AG09319 (cell line): ENCODE measurements at regions not wholly inside any gene's neighbourhood (a gene's known extent, or its start where the extent isn't known, plus 50 kb on each side); places are given as distances from the start of the nearest gene placed in this dataset.
"Not testable (repeated sequence)": the region's sequence is repeated elsewhere in the genome, so short reads cannot be mapped to it uniquely, and the experiment has no call there.

Source experiments
- DNase-seq: peaks from one replicate; pipeline ENCODE4 v3.0.0-alpha.2; 2010; ENCODE audit warnings: low read depth; ENCODE audit errors: extremely low read depth
- TF ChIP-seq, protein P1 (sequence below): IDR thresholded peaks from 2 replicates; pipeline ENCODE4 v1.5.1; 2011; ENCODE audit warnings: low read depth, mild to moderate bottlenecking, inconsistent platforms, low read length, moderate library complexity

DNA sequence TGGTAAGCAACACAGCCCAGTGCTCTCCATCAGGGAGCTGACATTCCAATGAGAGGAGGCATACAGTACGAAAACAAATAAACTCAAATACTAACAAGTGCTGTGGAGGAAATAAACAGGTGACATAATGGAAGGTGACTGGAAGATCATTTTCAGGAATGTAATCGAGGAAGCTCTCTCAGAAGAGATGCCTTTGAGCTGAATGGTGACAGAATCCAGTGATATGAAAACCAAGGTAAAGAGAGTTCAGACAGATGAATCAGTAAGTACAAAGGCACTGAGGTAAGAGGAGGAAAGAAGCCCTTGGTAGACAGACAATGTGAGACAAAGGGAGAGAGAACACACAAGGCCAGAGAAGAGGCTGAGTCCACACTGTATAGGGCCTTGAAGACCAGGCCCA is 252.1 kb downstream of the LRATD1 start:
- TF ChIP-seq, protein P1, sequence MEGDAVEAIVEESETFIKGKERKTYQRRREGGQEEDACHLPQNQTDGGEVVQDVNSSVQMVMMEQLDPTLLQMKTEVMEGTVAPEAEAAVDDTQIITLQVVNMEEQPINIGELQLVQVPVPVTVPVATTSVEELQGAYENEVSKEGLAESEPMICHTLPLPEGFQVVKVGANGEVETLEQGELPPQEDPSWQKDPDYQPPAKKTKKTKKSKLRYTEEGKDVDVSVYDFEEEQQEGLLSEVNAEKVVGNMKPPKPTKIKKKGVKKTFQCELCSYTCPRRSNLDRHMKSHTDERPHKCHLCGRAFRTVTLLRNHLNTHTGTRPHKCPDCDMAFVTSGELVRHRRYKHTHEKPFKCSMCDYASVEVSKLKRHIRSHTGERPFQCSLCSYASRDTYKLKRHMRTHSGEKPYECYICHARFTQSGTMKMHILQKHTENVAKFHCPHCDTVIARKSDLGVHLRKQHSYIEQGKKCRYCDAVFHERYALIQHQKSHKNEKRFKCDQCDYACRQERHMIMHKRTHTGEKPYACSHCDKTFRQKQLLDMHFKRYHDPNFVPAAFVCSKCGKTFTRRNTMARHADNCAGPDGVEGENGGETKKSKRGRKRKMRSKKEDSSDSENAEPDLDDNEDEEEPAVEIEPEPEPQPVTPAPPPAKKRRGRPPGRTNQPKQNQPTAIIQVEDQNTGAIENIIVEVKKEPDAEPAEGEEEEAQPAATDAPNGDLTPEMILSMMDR = no peak
- DNase-seq = no peak

DNA sequence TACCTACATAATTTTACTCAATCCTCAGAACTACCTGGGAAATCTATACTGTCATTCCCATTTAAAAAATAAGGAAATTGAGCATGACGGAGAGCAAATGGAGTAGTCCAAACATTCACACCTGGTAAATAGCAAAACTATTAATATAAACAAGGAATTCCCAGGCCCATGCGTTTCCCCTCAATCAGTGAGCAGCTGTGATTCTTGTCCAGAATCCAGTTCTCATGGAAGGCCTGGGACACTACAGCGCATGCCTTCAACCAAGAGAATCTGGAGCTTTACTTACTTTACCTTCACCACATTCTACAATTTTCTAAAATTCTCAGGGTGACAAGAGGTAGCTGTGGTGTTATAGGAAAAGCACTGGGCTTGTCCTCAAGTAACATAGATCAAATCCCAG is 259.0 kb downstream of the LRATD1 start:
- no peak for DNase-seq
- TF ChIP-seq, protein P1 = no peak

DNA sequence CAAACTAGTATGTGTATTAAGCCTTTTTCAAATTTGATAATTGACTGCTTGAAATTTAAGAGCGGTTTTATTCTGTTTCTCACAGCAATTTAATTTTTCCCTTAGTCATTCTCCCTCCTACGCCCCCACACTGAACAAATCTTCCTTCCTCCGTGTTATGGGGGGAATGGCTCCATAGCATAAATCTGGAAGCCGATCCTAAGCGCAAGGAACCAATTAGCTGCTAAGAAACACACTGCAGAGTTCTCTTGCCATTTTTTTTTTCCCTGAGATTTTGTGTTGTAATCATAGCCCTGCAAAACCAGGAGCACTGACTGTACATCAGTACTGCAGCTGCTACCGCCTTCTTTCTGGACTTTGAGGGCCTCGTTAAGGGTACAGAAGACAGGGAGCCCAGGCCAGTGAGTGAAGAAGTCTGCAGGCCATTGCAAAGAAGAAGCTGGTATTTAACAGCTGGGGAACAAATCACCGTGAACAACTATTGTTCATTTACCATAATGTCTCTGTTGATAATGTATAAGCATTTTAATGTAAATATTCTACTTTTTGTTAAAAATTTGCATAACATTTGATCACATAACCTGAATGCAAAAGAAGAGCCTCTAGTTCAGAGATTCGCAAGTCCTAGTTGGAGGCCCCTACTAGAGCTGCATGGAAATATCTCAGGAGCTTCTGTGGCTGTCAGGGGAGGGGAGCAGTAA is 264.0 kb downstream of the LRATD1 start:
- TF ChIP-seq, protein P1 = no peak

DNA sequence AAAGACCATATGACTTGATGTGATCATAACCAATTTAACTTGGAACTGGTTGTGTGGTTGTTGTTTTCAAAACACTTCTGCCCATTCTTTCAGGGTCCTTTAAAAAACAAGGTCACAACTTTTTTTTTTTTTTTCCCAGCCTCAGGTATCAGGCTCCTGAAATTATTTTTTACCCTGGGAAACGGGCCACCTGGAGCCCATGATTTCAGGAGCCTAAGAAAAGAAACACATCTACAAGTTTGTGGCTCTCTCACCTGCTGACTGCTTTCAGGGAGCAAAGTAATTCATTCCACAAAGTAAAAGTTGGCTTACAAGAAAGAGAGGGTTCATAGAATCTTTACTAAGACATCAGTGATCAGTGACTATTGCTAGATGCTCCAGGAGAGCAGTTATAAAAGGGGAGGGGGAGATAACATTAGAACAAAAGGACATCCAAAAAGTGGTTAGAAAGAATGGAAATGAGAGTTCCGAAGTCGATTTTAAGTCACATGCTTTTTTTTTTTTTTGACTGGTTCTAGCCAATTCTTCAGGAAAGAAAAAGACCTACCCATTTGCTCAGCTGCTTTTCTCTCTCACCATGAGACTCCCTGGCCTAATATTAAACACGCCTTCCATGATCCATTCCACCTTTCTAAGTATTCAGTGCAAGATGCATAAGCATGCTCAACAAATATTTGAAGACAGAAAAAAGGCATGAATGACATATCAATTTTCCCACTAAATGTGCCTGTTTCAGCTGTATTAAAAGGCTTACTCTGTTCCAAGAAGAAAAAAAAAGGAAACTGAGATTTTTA is 267.3 kb downstream of the LRATD1 start:
- no peak for DNase-seq
- TF ChIP-seq, protein P1 = no peak

More for the DNA sequence above, 264.0 kb downstream of the LRATD1 start:
- no peak for DNase-seq

DNA sequence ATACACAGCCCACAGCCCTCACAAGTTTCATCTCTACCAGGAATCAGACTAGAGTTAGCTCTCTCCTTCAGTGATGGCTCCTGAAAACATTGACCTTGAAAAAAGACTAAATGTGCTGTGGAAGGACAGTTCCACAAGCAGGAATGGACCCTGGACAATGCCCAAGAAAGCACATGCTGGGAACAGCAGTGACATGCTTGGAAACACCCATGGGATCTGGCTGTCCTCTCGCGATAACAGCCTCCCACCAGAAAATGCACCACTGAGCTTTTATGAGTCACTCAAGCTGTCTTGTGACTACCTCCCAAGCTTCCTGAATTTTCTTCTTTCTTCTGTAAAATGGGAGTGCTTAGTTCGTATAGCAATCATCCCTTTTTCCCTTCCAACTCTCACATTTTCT is 269.2 kb downstream of the LRATD1 start:
- TF ChIP-seq, protein P1 = no peak
- DNase-seq = no peak

DNA sequence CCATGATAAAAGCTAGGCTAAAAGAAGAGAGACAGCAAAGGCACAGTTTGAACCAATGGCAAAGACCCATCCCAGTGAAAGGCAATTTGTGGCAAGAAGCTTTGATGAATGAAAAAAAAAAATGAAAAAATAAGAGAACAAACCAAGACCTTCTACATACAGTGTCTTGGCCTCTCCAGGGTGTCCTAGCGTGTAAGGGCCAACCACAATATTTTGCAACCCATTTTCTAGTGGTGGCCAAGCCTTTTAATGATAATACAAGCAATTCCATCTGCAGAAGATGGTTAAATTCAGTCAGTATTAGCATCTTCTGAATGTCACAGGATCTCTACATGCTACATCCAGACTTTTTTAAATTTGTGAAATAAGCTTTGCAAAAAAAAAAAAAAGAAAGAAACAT is 270.4 kb downstream of the LRATD1 start:
- DNase-seq = no peak
- TF ChIP-seq, protein P1 = no peak

DNA sequence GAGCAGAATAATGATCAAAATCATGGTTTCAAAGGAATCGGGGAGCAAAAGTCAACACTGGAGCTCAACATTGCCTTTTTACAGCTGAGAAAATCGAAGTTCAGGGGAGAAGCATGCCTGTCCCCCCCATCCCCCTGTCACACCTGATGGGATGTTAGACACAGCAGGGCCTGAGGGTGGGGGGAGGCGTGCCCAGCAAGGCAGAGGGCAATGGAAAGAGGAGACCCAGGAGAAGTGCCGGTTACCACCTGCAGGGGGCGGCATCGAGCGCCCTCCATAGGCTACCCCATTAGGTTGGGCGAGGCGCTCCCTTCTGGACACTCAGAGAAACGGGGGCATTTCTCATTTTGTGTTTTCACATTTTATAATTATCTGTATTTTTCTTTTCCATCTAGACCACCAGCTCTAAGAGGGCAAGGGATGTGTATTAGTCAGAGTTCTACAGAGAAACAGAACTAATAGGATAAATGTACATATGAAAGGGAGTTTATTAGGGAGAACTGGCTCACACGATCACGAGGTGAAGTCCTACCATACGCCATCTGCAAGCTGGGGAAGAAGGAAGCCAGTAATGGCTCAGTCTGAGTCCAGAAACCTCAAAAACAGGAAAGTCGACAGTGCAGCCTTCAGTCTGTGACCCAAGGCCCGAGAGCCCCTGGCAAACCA is 271.3 kb downstream of the LRATD1 start:
- TF ChIP-seq, protein P1 = peak; percentile 7
- DNase-seq = no peak

DNA sequence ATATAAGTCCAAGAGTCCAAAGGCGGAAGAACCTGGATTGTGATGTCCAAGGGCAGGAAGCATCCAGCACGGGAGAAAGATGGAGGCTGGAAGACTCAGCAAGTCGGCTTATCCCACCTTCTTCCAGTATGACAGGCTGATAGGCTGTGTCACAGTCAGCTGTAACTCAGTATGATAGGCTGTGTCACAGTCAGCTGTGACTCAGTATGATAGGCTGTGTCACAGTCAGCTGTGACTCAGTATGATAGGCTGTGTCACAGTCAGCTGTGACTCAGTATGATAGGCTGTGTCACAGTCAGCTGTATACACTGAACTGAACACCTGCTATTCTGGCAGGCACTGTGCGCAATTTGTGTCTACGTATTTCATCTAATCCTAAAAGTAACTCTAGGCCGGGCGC is 271.9 kb downstream of the LRATD1 start:
- not testable (repeated sequence) for DNase-seq
